ENCODE measurements at regions not wholly inside any gene's neighbourhood (a gene's known extent, or its start where the extent isn't known, plus 50 kb on each side); places are given as distances from the start of the nearest gene placed in this dataset.

DNA sequence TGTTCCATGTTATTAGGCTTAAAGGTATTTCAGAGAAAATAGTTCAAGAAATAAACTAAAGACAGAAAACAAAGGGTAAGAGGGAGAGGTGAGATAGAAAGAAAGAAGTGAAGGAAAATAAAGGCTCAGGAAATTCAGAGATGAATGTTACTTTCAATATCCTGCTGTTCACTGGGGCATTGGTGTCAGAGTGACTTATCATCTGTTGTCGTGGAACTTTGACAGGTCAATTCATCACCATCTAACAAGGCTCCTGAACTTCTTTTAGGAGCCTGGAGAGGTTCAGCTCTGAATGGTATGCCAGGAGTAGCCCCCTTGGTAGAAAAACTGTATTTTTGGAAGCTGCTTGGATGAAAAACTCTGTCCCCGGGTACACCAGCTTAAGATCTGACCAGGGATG is 100.1 kb downstream of the KLF6 start:
- Histone ChIP-seq H3K9me1 (ENCODE audit: insufficient read depth, low read length) (no peaks in the 10 kb centered on the region), H2AK5ac (ENCODE audit: low read depth, low read length) (no peak overlapping the region), H4K8ac (ENCODE audit: low read depth in 2 of 2, low read length in 2 of 2) (no peak overlapping the region), H2BK20ac (ENCODE audit: low read depth, low read length) (no peak overlapping the region), H3K36me3 (ENCODE audit: control insufficient read depth, insufficient read depth, low read length) (no peaks in the 10 kb centered on the region), H2BK5ac (ENCODE audit: low read depth, low read length, poor library complexity, severe bottlenecking) (no peak overlapping the region), H3K9ac (ENCODE audit: low read depth, low read length) (no peak overlapping the region), H2BK15ac (ENCODE audit: low read depth, low read length) (no peak overlapping the region), H2AK9ac (replicated peaks; ENCODE audit: low read depth, low read length, poor library complexity) (no peak overlapping the region), H3K4me1 (ENCODE audit: control insufficient read depth, insufficient read depth, low read length) (peaks cover 3% of the 10 kb centered on the region; the same call in 1 of the 2 replicates), H3K79me1 (ENCODE audit: low read depth in 1 of 2, low read length in 2 of 2) (no peaks in the 10 kb centered on the region), H3K18ac (ENCODE audit: low read depth, low read length) (no peak overlapping the region), H4K91ac (ENCODE audit: insufficient read depth, low read depth, low read length) (no peak overlapping the region), H3K14ac (replicated peaks; ENCODE audit: low read depth, low read length) (0 out of 2 replicates have a peak overlapping the region, but pooled peaks have one; percentile 3), H2BK120ac (ENCODE audit: low read depth, low read length) (no peak overlapping the region), H3K27ac (ENCODE audit: insufficient read depth, low read length) (no peak overlapping the region), H3K23ac (ENCODE audit: low read depth, low read length) (no peak overlapping the region), H4K5ac (ENCODE audit: low read depth, low read length) (no peak overlapping the region), H2AFZ (replicated peaks; ENCODE audit: low read length, poor library complexity) (no peak overlapping the region), H3K4ac (ENCODE audit: low read depth, low read length) (no peak overlapping the region), H3K4me2 (ENCODE audit: low read depth, low read length) (no peak overlapping the region), H3K56ac (ENCODE audit: extremely low read depth, insufficient read depth, low read length) (no peak overlapping the region), H3K4me3 (ENCODE audit: insufficient read depth, low read depth, low read length) (no peak overlapping the region), H3K27me3 (ENCODE audit: control insufficient read depth, insufficient read depth, low read length) (no peaks in the 10 kb centered on the region), H3K9me3 (ENCODE audit: control insufficient read depth, insufficient read depth, low read length) (no peaks in the 10 kb centered on the region), H4K20me1 (ENCODE audit: insufficient read depth, low read length) (no peaks in the 10 kb centered on the region)
- no peak for DNase-seq
- no TSS peak for BruUV-seq (replicated peaks)
- in situ Hi-C loops (cut with MboI; ENCODE audit: low sequenced_read_pairs) = no loop called here
- WGBS, 2 experiments (ENCODE audit: extremely low coverage in 2 of 2, insufficient read length in 1 of 2) = no CpG with 5 or more reads among the region's 2 CpGs
- TF ChIP-seq CHD1 (IDR thresholded peaks at IDR 0.05; ENCODE audit: low read depth, low read length) = no peak
- no peak for TF ChIP-seq FOS (IDR thresholded peaks at IDR 0.05; ENCODE audit: low read depth, low read length)
- no peak for TF ChIP-seq USF2 (IDR thresholded peaks at IDR 0.05; ENCODE audit: low read depth, low read length)
- no peak for TF ChIP-seq RFX5 (IDR thresholded peaks at IDR 0.05; ENCODE audit: low read depth, low read length)
- TF ChIP-seq CEBPB (IDR thresholded peaks at IDR 0.05; ENCODE audit: low read depth, low read length) = no peak
- TF ChIP-seq BHLHE40 (IDR thresholded peaks at IDR 0.05; ENCODE audit: low read depth, low read length) = no peak
- TF ChIP-seq SMC3 (IDR thresholded peaks at IDR 0.05; ENCODE audit: low read depth, low read length) = no peak
- no peak for TF ChIP-seq POLR2A (IDR thresholded peaks at IDR 0.05; ENCODE audit: low read depth, low read length)
- no peak for TF ChIP-seq CTCF (conservative IDR thresholded peaks at IDR 0.05; ENCODE audit: low read depth, low read length)
- TF ChIP-seq RCOR1 (IDR thresholded peaks at IDR 0.05; ENCODE audit: insufficient replicate concordance, low read length) = no peak
- no peak for TF ChIP-seq RAD21 (IDR thresholded peaks at IDR 0.05; ENCODE audit: low read length)
- TF ChIP-seq MAZ (IDR thresholded peaks at IDR 0.05; ENCODE audit: borderline replicate concordance, low read depth, low read length) = no peak
- TF ChIP-seq NFE2L2 (IDR thresholded peaks at IDR 0.05; ENCODE audit: low read depth, low read length) = no peak
- TF ChIP-seq MXI1 (IDR thresholded peaks at IDR 0.05; ENCODE audit: borderline replicate concordance, low read depth, low read length) = no peak
- TF ChIP-seq MAFK (IDR thresholded peaks at IDR 0.05; ENCODE audit: low read depth, low read length) = no peak
- TF ChIP-seq, protein P1, sequence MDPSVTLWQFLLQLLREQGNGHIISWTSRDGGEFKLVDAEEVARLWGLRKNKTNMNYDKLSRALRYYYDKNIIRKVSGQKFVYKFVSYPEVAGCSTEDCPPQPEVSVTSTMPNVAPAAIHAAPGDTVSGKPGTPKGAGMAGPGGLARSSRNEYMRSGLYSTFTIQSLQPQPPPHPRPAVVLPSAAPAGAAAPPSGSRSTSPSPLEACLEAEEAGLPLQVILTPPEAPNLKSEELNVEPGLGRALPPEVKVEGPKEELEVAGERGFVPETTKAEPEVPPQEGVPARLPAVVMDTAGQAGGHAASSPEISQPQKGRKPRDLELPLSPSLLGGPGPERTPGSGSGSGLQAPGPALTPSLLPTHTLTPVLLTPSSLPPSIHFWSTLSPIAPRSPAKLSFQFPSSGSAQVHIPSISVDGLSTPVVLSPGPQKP (IDR thresholded peaks at IDR 0.05; ENCODE audit: borderline replicate concordance, low read depth, low read length) = no peak
- CTCF ChIA-PET = no interaction called here
- intact Hi-C loops (cut with micrococcal nuclease) = loop anchor here (5.0 kb wide), 1 partner anchor 77 kb away; no protein-coding TSS in a partner anchor
- ATAC-seq (ENCODE audit: low read depth) = no peak
- dilution Hi-C loops (cut with HindIII; ENCODE audit: low sequenced_read_pairs, unreplicated experiment) = no loop called here
- POLR2A ChIA-PET (ENCODE audit: unreplicated experiment) = no interaction called here
